CD4-positive, CD25-positive, alpha-beta regulatory T cell (primary cell): ENCODE measurements at regions not wholly inside any gene's neighbourhood (a gene's known extent, or its start where the extent isn't known, plus 50 kb on each side); places are given as distances from the start of the nearest gene placed in this dataset.

Source experiments
- ATAC-seq, 2 donors: fragments of 150-1000 bp; cut with Tn5 transposase; one replicate each; pipeline ENCODE4 v1.10.0; 2021; ENCODE audit warnings: low read depth in 2 of 2, moderate number of reproducible peaks in 2 of 2, moderate library complexity in 1 of 2
- DNase-seq, 3 donors: peaks; one replicate each; pipeline versions ENCODE4 v3.0.0 to v3.0.0-alpha.2; 2012 to 2022; ENCODE audit warnings: mixed read lengths in 1 of 3
- H3K27ac ChIP-seq: one replicate; pipeline ENCODE4 v1.7.0; 2013; ENCODE audit warnings: mild to moderate bottlenecking, low read length; ENCODE audit not compliant: insufficient read depth, poor library complexity, severe bottlenecking
- H3K27me3 ChIP-seq: one replicate; pipeline ENCODE4 v1.7.0; 2013; ENCODE audit warnings: low read length; ENCODE audit not compliant: control insufficient read depth, insufficient read depth
- H3K36me3 ChIP-seq: one replicate; pipeline ENCODE4 v1.7.0; 2013; ENCODE audit warnings: mild to moderate bottlenecking, low read length, moderate library complexity; ENCODE audit not compliant: control insufficient read depth, insufficient read depth
- H3K4me1 ChIP-seq: 2 replicates; pipeline ENCODE4 v1.7.0; 2013; ENCODE audit warnings: mild to moderate bottlenecking, low read length; ENCODE audit not compliant: insufficient read depth, control insufficient read depth, poor library complexity, severe bottlenecking
- H3K4me3 ChIP-seq: one replicate; pipeline ENCODE4 v1.7.0; 2013; ENCODE audit warnings: low read depth, mild to moderate bottlenecking, low read length, moderate library complexity
- H3K9me3 ChIP-seq, 2 experiments: 1 replicate in 1 of 2; 2 replicates in 1 of 2; pipeline ENCODE4 v1.7.0; 2013; ENCODE audit warnings: low read length in 2 of 2, mild to moderate bottlenecking in 1 of 2, moderate library complexity in 1 of 2; ENCODE audit not compliant: control insufficient read depth in 2 of 2
- H3K27ac Mint-ChIP-seq, 3 donors: one replicate each; pipeline ENCODE4 v1.8.0; 2020 to 2022; ENCODE audit warnings: mild to moderate bottlenecking in 3 of 3, mixed read lengths in 3 of 3, moderate library complexity in 2 of 3
- H3K27me3 Mint-ChIP-seq: one replicate; pipeline ENCODE4 v1.8.0; 2022; ENCODE audit warnings: mild to moderate bottlenecking, mixed read lengths
- H3K36me3 Mint-ChIP-seq: one replicate; pipeline ENCODE4 v1.8.0; 2020; ENCODE audit warnings: mixed read lengths
- H3K4me1 Mint-ChIP-seq, 4 donors: one replicate each; pipeline ENCODE4 v1.8.0; 2020 to 2022; ENCODE audit warnings: mixed read lengths in 4 of 4, mild to moderate bottlenecking in 1 of 4
- H3K4me3 Mint-ChIP-seq, 4 donors: one replicate each; pipeline ENCODE4 v1.8.0; 2020 to 2022; ENCODE audit warnings: mild to moderate bottlenecking in 4 of 4, mixed read lengths in 4 of 4, moderate library complexity in 3 of 4
- H3K9me3 Mint-ChIP-seq, 7 donors: one replicate each; pipeline ENCODE4 v1.8.0; 2020 to 2022; ENCODE audit warnings: mixed read lengths in 7 of 7, mild to moderate bottlenecking in 3 of 7, moderate library complexity in 2 of 7

- H3K4me3 ChIP-seq = no peak overlapping the region
- H3K4me3 Mint-ChIP-seq = peak overlapping the region in 1 of 4 donors; percentile 28
- H3K27me3 Mint-ChIP-seq = peaks cover 36% of the 10 kb centered on the region
- no peak overlapping the region for H3K27ac Mint-ChIP-seq
- no peaks in the 10 kb centered on the region for H3K36me3 Mint-ChIP-seq
- DNase-seq (no peak), ATAC-seq (no peak)
- H3K27me3 ChIP-seq = peaks cover 14% of the 10 kb centered on the region
- H3K4me1 Mint-ChIP-seq = no peaks in the 10 kb centered on the region
- no peak overlapping the region for H3K27ac ChIP-seq
- no peaks in the 10 kb centered on the region for H3K36me3 ChIP-seq
- H3K9me3 ChIP-seq = no peaks in the 10 kb centered on the region
- no peaks in the 10 kb centered on the region for H3K4me1 ChIP-seq
- H3K9me3 Mint-ChIP-seq = no peaks in the 10 kb centered on the region
These were observed 142.2 kb downstream of the SP3 start for GRCh38 chr2:173822889-173823542.

DNA sequence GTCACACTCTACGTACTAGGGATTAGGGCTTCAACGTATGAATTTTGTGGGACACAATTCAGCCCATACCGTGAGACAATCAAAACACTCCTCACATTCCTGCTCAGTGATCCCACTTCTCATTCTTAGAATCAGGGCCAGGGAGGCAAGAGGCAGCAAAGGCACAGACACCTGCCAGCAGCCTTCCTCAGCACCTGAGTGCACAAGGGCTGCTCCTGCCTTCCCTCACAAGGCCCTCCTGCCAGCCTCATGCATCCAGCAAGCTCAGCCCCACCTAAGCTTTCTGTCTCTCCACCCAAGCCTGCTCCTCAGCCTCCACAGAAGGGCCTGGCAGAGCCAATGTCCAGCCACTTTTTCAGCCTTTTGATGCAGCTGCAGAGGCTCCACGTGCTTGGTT, 141.6 kb downstream of the SP3 start:
- no peak overlapping the region for H3K27ac ChIP-seq
- H3K9me3 ChIP-seq = no peaks in the 10 kb centered on the region
- no peaks in the 10 kb centered on the region for H3K4me1 ChIP-seq
- Mint-ChIP-seq H3K4me3 (no peak overlapping the region), H3K36me3 (no peaks in the 10 kb centered on the region), H3K4me1 (no peaks in the 10 kb centered on the region), H3K9me3 (peaks cover 0 to 1% (median 0%) of the 10 kb centered on the region in 7 donors), H3K27me3 (peaks cover 38% of the 10 kb centered on the region), H3K27ac (no peak overlapping the region)
- H3K27me3 ChIP-seq = peaks cover 13% of the 10 kb centered on the region
- H3K4me3 ChIP-seq = no peak overlapping the region
- ATAC-seq (no peak), DNase-seq (no peak)
- H3K36me3 ChIP-seq = no peaks in the 10 kb centered on the region

DNA sequence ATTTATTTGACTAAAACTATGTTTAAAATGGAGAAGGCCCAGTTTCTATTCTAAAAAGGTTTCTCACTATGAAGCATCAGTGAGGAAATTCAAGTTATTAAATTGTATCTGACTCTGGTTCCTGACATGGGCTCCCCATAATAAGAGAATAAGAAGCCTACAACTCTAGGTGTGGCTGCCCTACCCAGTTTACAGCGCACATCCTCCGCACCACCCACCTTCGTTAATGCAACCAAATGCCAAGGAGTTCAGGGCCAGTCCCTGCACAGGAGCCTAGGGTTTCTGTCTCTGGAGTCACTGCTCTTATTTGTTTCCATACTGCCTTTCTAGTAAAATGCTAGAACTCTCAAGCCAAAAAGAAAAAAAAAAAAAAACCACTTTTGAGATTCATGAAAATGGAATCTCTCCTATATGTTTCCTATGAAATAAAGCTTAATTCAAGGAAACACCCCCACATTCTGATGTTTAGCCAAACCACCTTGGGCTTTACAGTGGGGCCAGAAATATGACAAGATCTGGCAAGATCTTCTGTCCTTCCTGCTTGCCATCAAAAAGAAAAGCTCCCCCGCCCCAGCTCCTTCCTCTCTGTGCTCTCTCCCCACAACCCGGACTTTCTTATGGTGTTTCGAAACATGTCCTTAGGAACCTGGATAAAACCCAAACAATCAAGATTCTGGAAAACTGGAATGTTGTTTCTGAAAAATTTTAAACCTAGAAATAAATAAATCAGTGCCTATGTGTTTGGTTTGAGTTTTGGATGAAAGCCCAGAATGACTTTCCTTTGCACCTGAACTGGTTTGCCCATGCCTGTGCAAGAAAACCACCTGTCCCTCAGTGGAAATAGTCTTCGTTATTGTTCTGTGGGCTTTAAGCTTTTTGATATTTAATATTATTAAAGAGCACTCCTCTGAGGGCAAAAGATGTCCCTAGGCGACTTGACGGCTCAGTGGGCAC, 136.7 kb downstream of the SP3 start:
- no peaks in the 10 kb centered on the region for H3K36me3 Mint-ChIP-seq
- no peak overlapping the region for H3K27ac Mint-ChIP-seq

DNA sequence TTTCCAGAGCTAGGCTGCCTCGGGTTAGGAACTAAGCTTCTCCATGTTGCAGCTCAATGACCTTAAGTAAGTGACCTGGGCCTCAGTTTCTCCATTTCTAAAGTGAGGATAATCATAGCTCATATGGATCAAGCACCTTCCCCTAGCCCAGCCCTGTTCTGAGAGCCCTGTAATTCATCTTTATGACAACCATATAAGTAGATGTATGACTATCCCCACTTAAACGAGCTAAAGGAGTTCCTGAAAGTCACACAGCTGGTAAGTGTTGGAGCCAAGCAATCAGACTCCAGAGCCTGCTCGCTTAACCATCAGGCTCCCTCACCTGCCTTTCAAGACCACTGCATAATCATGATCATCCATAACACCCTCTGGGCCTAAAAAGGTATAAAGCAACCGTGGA, 135.4 kb downstream of the SP3 start:
- Histone ChIP-seq H3K27ac (no peak overlapping the region), H3K4me1 (no peaks in the 10 kb centered on the region), H3K36me3 (no peaks in the 10 kb centered on the region), H3K4me3 (no peak overlapping the region), H3K9me3 (no peaks in the 10 kb centered on the region), H3K27me3 (peaks cover 8% of the 10 kb centered on the region)
- H3K36me3 Mint-ChIP-seq = no peaks in the 10 kb centered on the region
- H3K27me3 Mint-ChIP-seq = peaks cover 49% of the 10 kb centered on the region
- H3K4me1 Mint-ChIP-seq = no peaks in the 10 kb centered on the region
- H3K9me3 Mint-ChIP-seq = peaks cover 0 to 1% (median 0%) of the 10 kb centered on the region in 7 donors
- H3K27ac Mint-ChIP-seq = no peak overlapping the region
- no peak for DNase-seq
- ATAC-seq = no peak
- no peak overlapping the region for H3K4me3 Mint-ChIP-seq

More for the DNA sequence above, 136.7 kb downstream of the SP3 start:
- Histone ChIP-seq H3K27ac (no peak overlapping the region), H3K4me1 (no peaks in the 10 kb centered on the region), H3K9me3 (no peaks in the 10 kb centered on the region), H3K27me3 (peaks cover 8% of the 10 kb centered on the region), H3K4me3 (no peak overlapping the region), H3K36me3 (no peaks in the 10 kb centered on the region)
- Mint-ChIP-seq H3K4me1 (no peaks in the 10 kb centered on the region), H3K9me3 (peaks cover 0 to 1% (median 0%) of the 10 kb centered on the region in 7 donors), H3K4me3 (no peak overlapping the region), H3K27me3 (peaks cover 46% of the 10 kb centered on the region)
- no peak for ATAC-seq
- no peak for DNase-seq

DNA sequence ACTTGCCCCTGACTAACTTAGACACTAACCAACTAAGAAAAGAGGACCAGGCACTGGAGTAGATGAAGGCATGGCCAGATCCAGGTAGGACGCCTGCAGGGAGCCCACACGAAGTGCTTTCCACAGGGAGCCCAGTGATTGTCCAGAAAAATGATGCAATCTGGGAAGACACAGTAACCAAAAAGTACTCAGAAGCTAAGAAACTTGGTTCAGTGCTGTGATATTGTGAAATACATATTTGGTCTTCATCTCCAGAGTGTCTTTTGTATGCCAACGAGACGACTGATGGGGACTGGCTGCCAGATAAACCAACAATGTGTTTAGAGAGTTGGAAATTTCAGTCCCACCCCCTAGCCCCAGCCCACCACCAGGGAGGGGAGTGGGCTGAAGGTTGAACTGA, 135.0 kb downstream of the SP3 start:
- DNase-seq (no peak), ATAC-seq (no peak)
- Mint-ChIP-seq H3K27me3 (peaks cover 50% of the 10 kb centered on the region), H3K4me1 (no peaks in the 10 kb centered on the region), H3K9me3 (peaks cover 0 to 1% (median 0%) of the 10 kb centered on the region in 7 donors), H3K27ac (no peak overlapping the region), H3K4me3 (no peak overlapping the region), H3K36me3 (no peaks in the 10 kb centered on the region)
- Histone ChIP-seq H3K9me3 (no peaks in the 10 kb centered on the region), H3K27me3 (peaks cover 8% of the 10 kb centered on the region), H3K4me1 (no peaks in the 10 kb centered on the region), H3K36me3 (no peaks in the 10 kb centered on the region), H3K4me3 (no peak overlapping the region), H3K27ac (no peak overlapping the region)

- Histone ChIP-seq H3K9me3 (no peaks in the 10 kb centered on the region), H3K4me3 (no peak overlapping the region), H3K27me3 (peaks cover 5% of the 10 kb centered on the region), H3K27ac (no peak overlapping the region), H3K36me3 (no peaks in the 10 kb centered on the region), H3K4me1 (no peaks in the 10 kb centered on the region)
- Mint-ChIP-seq H3K36me3 (no peaks in the 10 kb centered on the region), H3K4me3 (no peak overlapping the region), H3K27me3 (peaks cover 45% of the 10 kb centered on the region), H3K9me3 (peaks cover 0 to 1% (median 0%) of the 10 kb centered on the region in 7 donors), H3K27ac (no peak overlapping the region), H3K4me1 (no peaks in the 10 kb centered on the region)
- no peak for ATAC-seq
- DNase-seq = no peak
These were observed 133.6 kb downstream of the SP3 start for GRCh38 chr2:173831312-173832229.

DNA sequence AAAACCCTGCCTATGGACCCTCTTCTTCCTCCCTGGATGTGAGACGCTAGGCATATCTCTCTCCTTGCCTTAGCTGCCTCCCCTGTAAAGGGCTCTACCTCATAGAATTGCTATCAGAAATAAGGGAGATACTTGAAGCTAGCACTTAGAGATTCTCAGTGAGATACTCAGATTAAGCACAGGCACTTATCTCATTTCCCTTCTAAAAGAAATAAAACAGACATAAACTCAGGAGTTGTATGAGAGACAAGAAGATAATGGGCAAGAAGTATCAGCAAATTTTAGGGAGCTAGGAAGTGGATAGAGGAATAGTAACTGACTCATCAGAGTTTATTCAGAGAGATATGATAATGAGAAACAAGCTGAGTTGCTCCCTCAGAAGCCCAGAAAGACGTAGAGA, 131.0 kb downstream of the SP3 start:
- H3K9me3 Mint-ChIP-seq = no peaks in the 10 kb centered on the region
- H3K27ac Mint-ChIP-seq = peak overlapping the region in 1 of 3 donors; percentile 26
- H3K4me3 Mint-ChIP-seq = no peak overlapping the region
- H3K27me3 ChIP-seq = peaks cover 5% of the 10 kb centered on the region
- H3K9me3 ChIP-seq = no peaks in the 10 kb centered on the region
- H3K4me3 ChIP-seq = no peak overlapping the region
- peaks cover 31% of the 10 kb centered on the region for H3K27me3 Mint-ChIP-seq
- no peak for DNase-seq
- no peaks in the 10 kb centered on the region for H3K4me1 ChIP-seq
- no peak for ATAC-seq
- H3K27ac ChIP-seq = no peak overlapping the region
- no peaks in the 10 kb centered on the region for H3K36me3 Mint-ChIP-seq
- no peaks in the 10 kb centered on the region for H3K36me3 ChIP-seq
- H3K4me1 Mint-ChIP-seq = no peaks in the 10 kb centered on the region
